Astrocyte of the cerebellum (primary cell): ENCODE measurements at regions not wholly inside any gene's neighbourhood (a gene's known extent, or its start where the extent isn't known, plus 50 kb on each side); places are given as distances from the start of the nearest gene placed in this dataset.

Experiments
- DNase-seq: peaks from one replicate; pipeline ENCODE4 v3.0.0-alpha.2; 2011; ENCODE audit warnings: low read depth
- H3K4me3 ChIP-seq: 2 replicates; pipeline ENCODE4 v1.5.1; 2011; ENCODE audit warnings: mild to moderate bottlenecking, low read depth, low read length, moderate library complexity
- CTCF ChIP-seq: IDR thresholded peaks from 2 replicates; pipeline ENCODE4 v1.5.1; 2012; ENCODE audit warnings: low read length, low read depth, moderate library complexity, mild to moderate bottlenecking; ENCODE audit errors: missing control alignments
- in situ Hi-C: cut with HindIII; loops from 2 replicates; pipeline ENCODE4 v1.10.0; 2017; ENCODE audit warnings: low sequenced_read_pairs

DNA sequence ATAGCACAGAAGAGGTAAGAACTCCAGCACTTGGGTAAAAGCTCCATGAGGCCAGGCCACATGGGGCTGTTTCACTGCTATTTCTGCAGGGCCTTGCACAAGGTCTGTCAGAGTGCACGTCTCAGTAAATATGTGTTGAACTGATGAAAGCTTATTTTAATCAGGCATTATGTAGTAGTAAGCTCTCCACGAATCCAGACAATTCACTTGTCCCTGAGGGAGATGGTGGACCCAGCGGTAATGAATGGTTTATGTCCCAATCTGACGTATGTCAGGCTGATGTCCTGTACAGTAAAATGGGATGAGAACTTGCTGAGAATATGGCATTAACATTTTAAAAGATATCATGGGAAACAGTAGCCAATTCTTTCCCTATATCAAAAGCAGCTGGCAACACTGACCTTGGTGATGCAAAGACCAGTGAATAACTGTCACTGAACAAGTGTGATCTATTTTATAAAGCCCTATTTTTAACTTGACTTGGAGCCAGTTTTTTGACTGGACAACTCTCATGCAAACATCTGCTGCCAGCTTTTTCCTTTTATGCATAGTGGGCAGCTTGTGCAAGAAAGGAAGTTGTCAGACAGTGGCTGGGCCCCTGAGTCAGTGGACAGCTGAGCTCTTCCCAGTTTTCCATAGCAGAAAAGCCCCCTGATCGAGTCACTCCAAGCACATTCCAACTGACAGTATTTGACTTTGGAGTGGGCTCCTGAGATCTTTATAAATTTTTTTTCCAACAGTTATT is 519.8 kb upstream of the MDFIC2 start:
- H3K4me3 ChIP-seq: no peak overlapping the region

GRCh38 chr3:70829092-70829491 is 516.7 kb upstream of the MDFIC2 start:
- in situ Hi-C loops: no loop called here
- TF ChIP-seq CTCF: no peak
- DNase-seq: peak; percentile 71
- no peak overlapping the region for H3K4me3 ChIP-seq

More for the DNA sequence above, 519.8 kb upstream of the MDFIC2 start:
- in situ Hi-C loops: no loop called here
- DNase-seq: peak; percentile 45
- TF ChIP-seq CTCF: no peak

DNA sequence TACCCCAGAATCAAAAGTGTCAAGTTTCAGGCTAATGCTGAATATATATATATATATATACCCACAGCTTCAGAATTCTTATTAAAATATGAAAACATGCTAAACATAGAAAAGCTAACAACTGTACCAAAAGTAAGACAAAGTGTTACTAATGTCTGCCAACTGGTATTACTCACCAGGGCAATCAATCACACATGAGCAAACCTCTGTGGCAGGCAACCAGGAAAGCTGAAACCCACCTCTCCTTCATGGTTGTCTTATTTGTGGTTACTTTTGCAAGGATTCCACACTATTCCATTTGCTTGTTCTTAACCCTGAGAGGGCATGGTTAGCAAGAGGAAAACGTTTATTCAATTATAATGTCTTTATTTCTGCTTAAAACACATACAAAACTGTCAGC is 512.3 kb upstream of the MDFIC2 start:
- in situ Hi-C loops: no loop called here
- TF ChIP-seq CTCF: no peak

DNA sequence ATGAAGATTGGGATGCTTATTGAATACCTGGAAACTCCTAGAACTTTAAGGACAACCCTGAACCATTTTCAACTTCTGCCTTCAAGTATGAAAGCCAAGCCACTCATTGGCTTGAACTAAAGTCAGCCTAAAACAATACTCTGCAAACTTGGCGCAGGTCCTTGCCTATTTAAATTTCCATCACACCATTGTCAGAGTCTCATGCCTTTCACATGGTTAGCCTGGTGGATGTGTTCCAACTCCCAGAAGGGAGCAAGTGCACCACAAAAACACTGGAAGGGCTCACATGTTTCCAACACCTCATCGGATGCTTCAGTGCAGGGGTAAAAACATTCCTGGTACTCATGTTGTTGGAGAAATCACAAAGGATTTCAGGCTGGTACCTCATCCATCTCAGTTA is 511.6 kb upstream of the MDFIC2 start:
- peak; percentile 88 for DNase-seq
- in situ Hi-C loops: no loop called here
- no peak for TF ChIP-seq CTCF
- no peak overlapping the region for H3K4me3 ChIP-seq

More for the DNA sequence above, 512.3 kb upstream of the MDFIC2 start:
- H3K4me3 ChIP-seq: no peak overlapping the region
- peak; percentile 93 for DNase-seq

DNA sequence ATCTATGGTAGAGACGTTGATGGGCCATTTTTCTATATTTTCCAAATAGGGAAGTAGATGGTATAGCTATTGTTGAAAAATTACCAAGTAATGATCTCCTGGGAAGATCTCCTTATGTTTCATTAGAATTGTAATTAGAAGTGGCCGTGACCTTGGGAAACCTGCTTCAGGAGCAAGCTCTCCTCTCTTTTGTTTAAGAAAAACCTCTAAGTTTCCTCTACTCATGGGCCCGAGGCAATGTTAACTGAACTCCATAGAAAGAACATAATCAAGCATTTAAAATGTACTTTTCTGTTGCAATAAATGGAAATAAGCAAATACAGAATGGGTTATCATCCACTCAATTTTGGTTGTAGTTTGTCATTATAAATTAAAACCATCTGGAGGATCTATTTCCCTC is 511.2 kb upstream of the MDFIC2 start:
- DNase-seq: no peak
- in situ Hi-C loops: no loop called here
- TF ChIP-seq CTCF: no peak
- H3K4me3 ChIP-seq: no peak overlapping the region

DNA sequence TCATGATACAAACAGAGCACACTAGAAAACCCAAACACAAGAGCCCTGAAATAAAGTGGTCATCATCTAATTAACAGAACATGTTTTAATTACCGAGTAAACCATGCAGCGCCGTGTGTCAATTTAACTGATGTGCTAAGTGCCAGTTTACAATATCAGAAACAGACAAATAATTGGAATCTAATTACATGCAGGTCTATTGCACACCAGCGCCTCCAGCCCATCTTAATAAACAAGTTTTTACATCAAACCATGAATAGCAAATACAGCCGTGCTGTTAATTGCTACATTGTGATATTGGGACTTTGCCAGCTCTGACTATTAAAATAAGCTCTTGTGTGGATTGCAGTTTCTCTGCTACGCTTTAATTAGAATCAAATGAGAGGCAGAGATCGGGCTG is 510.2 kb upstream of the MDFIC2 start:
- in situ Hi-C loops: no loop called here

More for the DNA sequence above, 510.2 kb upstream of the MDFIC2 start:
- no peak for DNase-seq
- no peak for TF ChIP-seq CTCF
- no peak overlapping the region for H3K4me3 ChIP-seq
